GM19035 (cell line): ENCODE measurements at regions not wholly inside any gene's neighbourhood (a gene's known extent, or its start where the extent isn't known, plus 50 kb on each side); places are given as distances from the start of the nearest gene placed in this dataset.

Experiments
- ATAC-seq: cut with Tn5 transposase; IDR thresholded peaks from one replicate; pipeline ENCODE4 v1.9.1; 2021; ENCODE audit not compliant: unreplicated experiment

GRCh38 chr3:148601766-148602685, 95.7 kb upstream of the AGTR1 start:
- no peak for ATAC-seq

DNA sequence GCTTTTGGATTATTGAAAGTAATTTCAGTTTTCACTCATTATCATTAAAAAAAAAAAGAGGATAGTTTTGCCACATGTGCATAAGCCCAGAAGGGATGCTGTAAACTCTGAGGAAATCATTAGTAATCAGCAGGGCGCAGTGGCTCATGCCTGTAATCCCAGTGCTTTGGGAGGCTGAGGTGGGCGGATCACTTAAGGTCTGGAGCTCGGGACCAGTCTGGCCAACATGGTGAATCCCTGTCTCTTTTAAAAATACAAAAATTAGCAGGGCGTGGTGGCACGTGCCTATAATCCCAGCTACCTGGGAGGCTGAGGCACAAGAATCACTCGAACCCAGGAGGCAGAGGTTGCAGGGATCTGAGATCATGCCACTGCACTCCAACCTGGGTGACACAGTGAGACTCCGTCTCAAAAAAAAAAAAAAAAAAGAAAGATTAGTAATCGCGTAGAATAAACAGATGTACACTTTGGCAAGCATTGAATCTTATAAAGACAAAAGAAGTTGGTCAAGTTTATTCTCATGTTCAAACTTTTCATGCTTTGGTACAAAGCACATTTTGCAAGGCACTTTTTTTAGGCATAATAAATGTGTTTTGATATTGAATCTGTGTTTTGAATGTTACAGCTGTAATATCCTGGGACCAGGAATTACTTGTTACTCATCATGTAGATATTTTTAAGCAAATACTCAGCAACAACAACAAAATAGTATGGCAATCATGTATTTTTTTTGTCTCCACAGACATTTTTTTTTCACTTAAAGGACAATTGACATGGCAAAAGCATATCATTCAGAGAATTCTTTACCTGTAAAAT, 93.2 kb upstream of the AGTR1 start:
- ATAC-seq: no peak

- no peak for ATAC-seq
Observed at GRCh38 chr3:148605521-148605920, 92.2 kb upstream of the AGTR1 start.

GRCh38 chr3:148606979-148607378, 90.7 kb upstream of the AGTR1 start:
- no peak for ATAC-seq

DNA sequence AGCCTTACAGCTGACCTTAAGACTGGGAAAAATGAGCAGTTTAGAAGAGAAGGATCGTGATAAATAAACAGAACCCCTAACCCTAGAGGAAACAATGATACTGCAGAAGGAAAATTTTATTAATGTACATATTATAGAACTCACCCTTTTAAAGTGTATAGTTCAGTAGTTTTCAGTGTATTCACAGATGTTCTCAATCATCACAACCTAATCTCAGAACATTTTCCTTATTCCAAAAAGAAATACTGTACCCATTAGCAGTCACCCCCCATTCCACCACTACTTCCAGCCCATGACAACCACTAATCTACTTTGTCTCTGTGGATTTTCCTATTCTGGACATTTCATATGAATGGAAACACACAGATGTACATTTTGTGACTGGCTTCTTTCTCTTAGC, 90.2 kb upstream of the AGTR1 start:
- ATAC-seq: no peak

- ATAC-seq: no peak
Observed at GRCh38 chr3:148612278-148612677, 85.4 kb upstream of the AGTR1 start.

GRCh38 chr3:148615382-148615781, 82.3 kb upstream of the AGTR1 start:
- no peak for ATAC-seq

DNA sequence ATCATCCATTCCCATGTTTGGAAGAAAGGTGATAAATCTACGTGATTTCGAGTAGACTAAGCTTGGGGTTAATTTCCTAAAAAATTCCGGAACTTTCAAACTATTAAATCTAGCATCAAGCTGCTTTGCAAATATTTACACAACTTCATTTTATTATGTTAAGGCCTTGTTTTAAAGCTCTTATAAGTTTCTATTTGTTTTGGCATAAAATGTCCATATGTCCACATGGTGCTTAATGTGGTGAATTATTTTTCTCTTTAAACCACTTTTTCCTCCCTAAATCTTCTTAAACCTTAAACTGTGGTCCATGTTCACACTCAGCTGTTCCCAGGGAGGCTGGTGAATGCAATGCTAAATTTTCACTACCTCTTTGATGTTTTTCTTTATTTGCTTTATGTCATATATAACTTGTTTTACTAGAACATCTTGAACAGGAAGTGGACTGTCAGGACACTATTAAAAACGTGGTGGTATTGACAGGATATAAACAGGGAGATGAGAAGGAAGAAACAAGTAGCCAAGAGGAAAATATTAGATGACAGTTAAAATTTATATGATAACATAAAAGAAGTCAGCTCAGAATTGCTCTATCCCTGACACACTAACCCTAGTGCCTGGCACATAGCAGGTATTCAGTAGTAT, 72.5 kb upstream of the AGTR1 start:
- ATAC-seq: no peak

DNA sequence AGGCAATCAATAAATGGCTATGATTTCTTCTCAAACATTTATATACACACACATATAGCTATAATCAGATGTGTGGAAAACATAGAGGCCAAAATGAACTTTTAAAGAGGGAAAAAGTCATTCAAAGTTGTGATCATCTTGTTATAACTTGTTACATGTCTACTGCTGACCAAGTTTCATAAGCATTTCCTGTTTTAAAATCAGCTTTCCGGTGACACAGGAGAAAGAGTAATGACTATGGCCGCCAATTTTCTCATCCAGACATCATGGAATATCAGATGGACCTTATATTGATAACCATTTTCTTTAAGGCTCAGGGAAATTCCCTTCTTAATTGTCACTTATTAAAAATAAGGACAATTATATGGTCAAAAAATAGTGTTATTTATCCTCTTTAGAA, 71.7 kb upstream of the AGTR1 start:
- ATAC-seq: no peak

GRCh38 chr3:148629006-148629405, 68.7 kb upstream of the AGTR1 start:
- no peak for ATAC-seq

DNA sequence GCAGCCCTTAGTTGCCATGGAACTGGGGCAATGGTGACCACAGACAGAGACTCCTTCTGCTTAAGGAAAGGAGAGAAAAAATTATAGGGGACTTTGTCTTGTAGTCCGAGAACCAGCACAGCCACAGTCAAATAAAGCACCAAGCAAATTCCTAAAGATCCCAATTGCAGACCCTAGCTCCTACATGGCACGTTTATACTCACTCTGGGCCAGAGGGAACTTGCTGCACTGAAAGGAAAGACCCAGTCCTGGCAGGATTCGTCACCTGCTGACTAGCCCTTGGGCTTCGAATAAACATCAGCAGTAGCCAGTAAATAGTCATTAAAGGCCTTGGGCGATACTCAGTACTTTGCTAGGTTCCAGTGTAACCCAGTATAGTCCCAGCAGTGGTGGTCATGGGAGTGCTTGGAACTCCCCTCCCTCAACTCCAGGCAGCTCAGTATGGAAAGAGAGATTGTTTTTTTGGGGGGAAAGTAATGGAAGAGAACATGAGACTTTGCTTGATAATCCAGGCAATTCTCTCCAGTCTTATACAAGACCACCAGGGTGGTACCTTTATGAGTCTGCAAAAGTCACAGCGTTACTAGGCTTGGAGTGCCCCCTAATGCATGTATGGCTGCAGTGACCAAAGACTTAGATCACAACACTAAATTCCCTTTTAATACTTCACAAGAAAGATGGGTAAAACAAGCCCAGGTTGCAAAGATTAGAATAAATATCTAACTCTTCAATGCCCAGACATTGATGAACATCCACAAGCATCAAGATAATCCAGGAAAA, 66.4 kb upstream of the AGTR1 start:
- no peak for ATAC-seq

GRCh38 chr3:148641722-148642121, 56.0 kb upstream of the AGTR1 start:
- ATAC-seq: no peak

GRCh38 chr3:148642214-148642613, 55.5 kb upstream of the AGTR1 start:
- ATAC-seq: no peak

GRCh38 chr3:148642616-148643015, 55.1 kb upstream of the AGTR1 start:
- ATAC-seq: no peak

GRCh38 chr3:148643389-148643840, 54.3 kb upstream of the AGTR1 start:
- ATAC-seq: no peak

DNA sequence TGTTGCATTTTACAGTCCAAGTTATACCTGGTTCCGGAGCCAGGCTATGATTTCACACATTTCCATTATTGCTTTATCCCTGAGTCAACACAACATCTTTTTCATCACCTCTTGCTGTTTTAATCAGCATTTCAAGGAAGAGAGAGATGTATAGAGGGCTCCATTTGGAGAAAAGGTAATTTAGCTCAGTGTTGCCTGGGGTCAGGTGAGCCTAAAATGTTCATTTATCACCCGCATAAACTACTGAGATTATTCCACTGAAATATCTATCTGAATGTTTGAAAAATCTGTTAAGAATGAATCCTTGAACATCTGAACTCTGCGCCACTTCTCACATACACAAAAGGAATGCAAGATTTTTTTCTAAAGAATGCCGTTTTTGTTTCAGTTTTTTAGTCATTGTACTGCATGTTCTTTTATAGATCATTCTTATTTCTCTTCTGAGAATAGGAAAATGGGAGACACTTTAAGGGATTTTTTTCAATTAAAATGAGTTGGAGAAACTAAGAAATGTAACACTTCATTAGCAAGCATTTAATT, 51.5 kb upstream of the AGTR1 start:
- no peak for ATAC-seq
